Testis (tissue), 2 donors: ENCODE measurements at regions not wholly inside any gene's neighbourhood (a gene's known extent, or its start where the extent isn't known, plus 50 kb on each side); places are given as distances from the start of the nearest gene placed in this dataset.

ENCODE experiments used
- DNase-seq: peaks from one replicate; pipeline ENCODE4 v3.0.0-alpha.2; 2019
- H3K27ac ChIP-seq, 2 donors: fragments of 200-600 bp; sonication (generic); one replicate each; pipeline ENCODE4 v1.5.1; 2019
- H3K27me3 ChIP-seq: fragments of 200-600 bp; sonication (generic); one replicate; pipeline ENCODE4 v1.5.1; 2019
- H3K36me3 ChIP-seq: fragments of 200-600 bp; sonication (generic); one replicate; pipeline ENCODE4 v1.5.1; 2017; ENCODE audit warnings: low read depth; ENCODE audit errors: missing control alignments
- H3K4me1 ChIP-seq: fragments of 200-600 bp; sonication (generic); one replicate; pipeline ENCODE4 v1.5.1; 2019
- H3K4me3 ChIP-seq, 2 donors: fragments of 200-600 bp; sonication (generic); one replicate each; pipeline ENCODE4 v1.5.1; 2017 to 2019
- H3K9me3 ChIP-seq: fragments of 200-600 bp; sonication (generic); one replicate; pipeline ENCODE4 v1.5.1; 2017
- POLR2A ChIP-seq: fragments of 450-650 bp; IDR thresholded peaks from one replicate; pipeline ENCODE4 v1.6.1; 2017; ENCODE audit warnings: antibody characterized with exemption, mild to moderate bottlenecking, moderate library complexity
- WGBS, 2 donors: methylation state at CpG; one replicate each; pipeline ENCODE4 v1.1.5; 2018; 5-methylcytosine and 5-hydroxymethylcytosine counted together
- intact Hi-C: fragments of 100-400 bp; cut with DNase I; formaldehyde crosslinking; loops from one replicate; pipeline ENCODE4 v1.15.1; 2023; ENCODE audit warnings: low total_unique reads
- TF ChIP-seq, protein P1 (sequence below), 3 experiments: fragments of 450-650 bp in 2 of 3; fragments of 200-600 bp in 1 of 3; sonication (generic) in 1 of 3; IDR thresholded peaks; one replicate each; pipeline ENCODE4 v1.5.1; 2016 to 2019; ENCODE audit warnings: antibody characterized with exemption in 3 of 3, mild to moderate bottlenecking in 2 of 3, moderate library complexity in 1 of 3

DNA sequence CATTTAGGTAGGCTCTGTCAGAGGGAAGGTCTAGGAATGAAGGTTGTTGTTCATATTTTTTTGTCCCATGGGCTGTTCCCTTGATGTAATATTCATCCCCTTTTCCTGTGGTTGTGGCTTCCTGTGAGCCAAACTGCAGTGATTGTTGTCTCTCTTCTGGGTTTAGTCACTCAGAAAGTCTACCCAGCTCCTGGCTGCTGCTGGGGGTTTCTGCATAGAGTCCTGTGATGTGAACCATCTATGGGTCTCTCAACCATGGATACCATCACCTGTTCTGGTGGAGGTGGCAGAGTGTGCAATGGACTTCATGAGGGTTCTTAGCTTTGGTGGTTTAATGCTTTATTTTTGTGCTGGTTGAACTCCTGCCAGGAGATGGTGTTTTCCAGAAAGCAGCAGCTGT lies 122.8 kb downstream of the ZC4H2 start:
- TF ChIP-seq, protein P1, sequence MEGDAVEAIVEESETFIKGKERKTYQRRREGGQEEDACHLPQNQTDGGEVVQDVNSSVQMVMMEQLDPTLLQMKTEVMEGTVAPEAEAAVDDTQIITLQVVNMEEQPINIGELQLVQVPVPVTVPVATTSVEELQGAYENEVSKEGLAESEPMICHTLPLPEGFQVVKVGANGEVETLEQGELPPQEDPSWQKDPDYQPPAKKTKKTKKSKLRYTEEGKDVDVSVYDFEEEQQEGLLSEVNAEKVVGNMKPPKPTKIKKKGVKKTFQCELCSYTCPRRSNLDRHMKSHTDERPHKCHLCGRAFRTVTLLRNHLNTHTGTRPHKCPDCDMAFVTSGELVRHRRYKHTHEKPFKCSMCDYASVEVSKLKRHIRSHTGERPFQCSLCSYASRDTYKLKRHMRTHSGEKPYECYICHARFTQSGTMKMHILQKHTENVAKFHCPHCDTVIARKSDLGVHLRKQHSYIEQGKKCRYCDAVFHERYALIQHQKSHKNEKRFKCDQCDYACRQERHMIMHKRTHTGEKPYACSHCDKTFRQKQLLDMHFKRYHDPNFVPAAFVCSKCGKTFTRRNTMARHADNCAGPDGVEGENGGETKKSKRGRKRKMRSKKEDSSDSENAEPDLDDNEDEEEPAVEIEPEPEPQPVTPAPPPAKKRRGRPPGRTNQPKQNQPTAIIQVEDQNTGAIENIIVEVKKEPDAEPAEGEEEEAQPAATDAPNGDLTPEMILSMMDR (IDR thresholded peaks at IDR 0.05), result no peak
- no peak for TF ChIP-seq POLR2A
- no peak for DNase-seq
- no peak overlapping the region for H3K27ac ChIP-seq
- H3K27me3 ChIP-seq, result no peaks in the 10 kb centered on the region
- H3K4me1 ChIP-seq, result no peaks in the 10 kb centered on the region
- H3K36me3 ChIP-seq, result no peaks in the 10 kb centered on the region
- intact Hi-C loops, result no loop called here
- H3K9me3 ChIP-seq, result no peaks in the 10 kb centered on the region
- no peak overlapping the region for H3K4me3 ChIP-seq

DNA sequence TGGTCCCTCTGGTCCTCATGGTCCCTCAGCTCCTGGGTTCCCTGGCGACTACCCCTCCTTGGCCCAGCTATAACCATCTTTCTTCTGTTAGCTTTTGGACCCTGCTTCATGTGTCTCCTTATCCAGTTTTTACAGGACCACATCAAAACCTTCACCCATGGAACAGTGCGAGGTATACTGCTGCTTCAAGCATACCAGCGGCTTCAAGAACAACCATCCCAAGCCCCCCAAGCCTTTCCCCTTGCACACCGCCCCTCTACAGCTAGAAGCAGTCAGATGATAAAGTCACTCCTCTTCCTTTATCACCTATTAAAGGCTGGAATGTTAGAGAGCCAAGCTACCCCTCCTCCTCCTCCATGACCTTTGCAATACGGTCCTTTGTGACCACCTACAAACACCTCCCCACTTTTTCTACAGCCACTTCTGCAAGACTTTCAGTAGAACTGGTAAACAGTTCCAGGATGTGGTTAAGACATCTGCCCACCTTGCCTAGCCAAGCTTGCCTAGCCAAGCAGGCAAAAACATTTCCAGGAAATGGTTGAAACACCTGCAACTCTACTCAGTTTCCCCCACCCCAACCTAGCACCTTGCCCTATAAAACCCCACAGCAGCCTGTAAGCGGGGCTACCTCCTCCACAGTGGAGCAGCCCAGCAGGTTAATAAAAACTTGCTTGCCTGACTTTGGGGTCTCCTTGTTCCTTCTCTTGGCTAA lies 125.7 kb downstream of the ZC4H2 start:
- DNase-seq, result no peak
- TF ChIP-seq, protein P1 (IDR thresholded peaks at IDR 0.05), result no peak
- no peak for TF ChIP-seq POLR2A
- intact Hi-C loops, result no loop called here
- Histone ChIP-seq H3K27me3 (no peaks in the 10 kb centered on the region), H3K9me3 (no peaks in the 10 kb centered on the region), H3K4me3 (no peak overlapping the region), H3K36me3 (no peaks in the 10 kb centered on the region), H3K4me1 (no peaks in the 10 kb centered on the region), H3K27ac (no peak overlapping the region)
- WGBS, 2 donors, result 68% methylated on average over 6 of the region's 6 CpGs

DNA sequence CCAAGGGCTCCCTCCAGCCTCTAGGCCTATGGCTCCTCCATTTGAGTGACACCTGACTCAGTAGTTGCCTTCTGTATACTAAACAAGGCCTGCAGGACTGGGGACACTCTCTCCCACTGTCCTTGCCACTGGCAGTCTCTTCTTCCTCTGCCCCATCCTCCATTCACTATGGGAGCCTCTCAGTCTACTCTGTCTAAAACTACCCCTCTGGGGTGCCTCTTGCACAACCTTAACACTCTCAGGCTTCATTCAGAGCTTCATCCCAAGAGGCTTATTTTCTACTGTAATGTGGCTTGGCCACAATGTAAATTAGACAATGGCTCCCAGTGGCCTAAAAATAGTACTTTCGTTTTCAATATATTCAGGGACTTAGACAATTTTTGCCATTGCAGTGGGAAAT lies 133.0 kb downstream of the ZC4H2 start:
- no peaks in the 10 kb centered on the region for H3K27me3 ChIP-seq
- DNase-seq, result no peak
- H3K9me3 ChIP-seq, result no peaks in the 10 kb centered on the region
- 58 to 62% methylated on average over 1 of the region's 1 CpG for WGBS, 2 donors
- TF ChIP-seq POLR2A, result no peak
- TF ChIP-seq, protein P1 (IDR thresholded peaks at IDR 0.05), result no peak
- no peaks in the 10 kb centered on the region for H3K4me1 ChIP-seq
- H3K36me3 ChIP-seq, result no peaks in the 10 kb centered on the region
- H3K27ac ChIP-seq, result no peak overlapping the region
- intact Hi-C loops, result no loop called here
- no peak overlapping the region for H3K4me3 ChIP-seq

DNA sequence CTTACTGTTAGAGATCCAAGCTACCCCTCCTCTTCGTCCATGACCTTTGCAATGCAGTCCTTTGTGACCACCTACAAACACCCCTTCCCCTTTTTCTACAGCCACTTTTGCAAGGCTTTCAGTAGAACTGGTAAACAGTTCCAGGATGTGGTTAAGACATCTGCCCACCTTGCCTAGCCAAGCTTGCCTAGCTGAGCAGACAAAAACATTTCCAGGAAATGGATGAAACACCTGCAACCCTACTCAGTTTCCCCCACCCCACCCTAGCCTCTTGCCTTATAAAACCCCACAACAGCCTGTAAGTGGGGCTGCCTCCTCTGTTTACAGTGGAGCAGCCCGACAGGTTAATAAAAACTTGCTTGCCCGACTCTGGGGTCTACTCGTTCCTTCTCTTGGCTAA lies 133.8 kb downstream of the ZC4H2 start:
- H3K9me3 ChIP-seq, result no peaks in the 10 kb centered on the region
- H3K27ac ChIP-seq, result no peak overlapping the region
- WGBS, 2 donors, result 73 to 80% methylated on average over 1 to 4 of the region's 4 CpGs
- no peaks in the 10 kb centered on the region for H3K4me1 ChIP-seq
- intact Hi-C loops, result no loop called here
- no peak for DNase-seq
- no peaks in the 10 kb centered on the region for H3K36me3 ChIP-seq
- H3K27me3 ChIP-seq, result no peaks in the 10 kb centered on the region
- no peak for TF ChIP-seq POLR2A
- H3K4me3 ChIP-seq, result no peak overlapping the region

- Histone ChIP-seq H3K4me1 (no peaks in the 10 kb centered on the region), H3K4me3 (no peak overlapping the region), H3K27ac (no peak overlapping the region), H3K9me3 (no peaks in the 10 kb centered on the region), H3K36me3 (no peaks in the 10 kb centered on the region), H3K27me3 (no peaks in the 10 kb centered on the region)
- TF ChIP-seq POLR2A, result no peak
- TF ChIP-seq, protein P1 (IDR thresholded peaks at IDR 0.05), result no peak
- intact Hi-C loops, result no loop called here
- 50 to 70% methylated on average over 1 of the region's 1 CpG for WGBS, 2 donors
- DNase-seq, result no peak
These were observed 170.6 kb downstream of the ZC4H2 start for GRCh38 chrX:64805683-64806082.
